ENCODE measurements at regions not wholly inside any gene's neighbourhood (a gene's known extent, or its start where the extent isn't known, plus 50 kb on each side); places are given as distances from the start of the nearest gene placed in this dataset.
"Not testable (repeated sequence)": the region's sequence is repeated elsewhere in the genome, so short reads cannot be mapped to it uniquely, and the experiment has no call there.

DNA sequence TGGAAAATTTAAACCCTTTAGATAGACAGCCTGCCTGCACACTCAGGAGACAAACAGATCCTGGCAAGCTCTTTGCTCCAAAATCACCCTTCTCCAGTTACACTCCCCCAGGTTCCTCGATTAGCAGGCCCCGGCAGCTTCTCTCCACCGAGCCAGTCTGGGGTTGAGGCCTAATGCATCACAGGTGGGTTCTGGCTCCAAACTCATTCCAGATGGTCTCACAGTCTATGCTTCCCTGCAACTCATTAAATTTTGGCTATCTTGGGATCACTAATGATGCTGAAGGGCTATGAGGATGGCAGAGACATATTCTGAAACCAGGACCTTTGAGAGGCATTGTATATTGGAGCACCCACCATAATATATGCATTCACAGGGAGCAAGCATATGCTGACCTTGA, 559.8 kb upstream of the USP24 start:
- no peak for DNase-seq (ENCODE audit: low spot score)

DNA sequence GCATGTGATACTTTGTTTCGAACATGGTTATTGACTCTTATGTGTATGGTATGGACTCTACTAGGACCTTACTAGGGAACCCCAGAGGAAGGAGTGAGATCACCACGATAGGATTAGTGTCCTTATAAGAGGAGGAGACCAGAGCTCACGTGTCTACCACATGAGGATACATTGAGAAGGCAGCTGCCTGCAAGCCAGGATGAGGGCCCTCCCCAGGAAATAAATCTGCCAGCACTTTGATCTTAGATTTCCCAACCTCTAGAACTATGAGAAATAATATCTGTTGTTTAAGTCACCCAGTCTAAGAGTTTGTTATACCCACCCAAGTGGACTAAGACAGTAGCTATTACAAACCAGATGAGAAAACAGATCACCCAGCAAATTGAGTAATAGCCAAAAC, 559.3 kb upstream of the USP24 start:
- no peak for DNase-seq (ENCODE audit: low spot score)

DNA sequence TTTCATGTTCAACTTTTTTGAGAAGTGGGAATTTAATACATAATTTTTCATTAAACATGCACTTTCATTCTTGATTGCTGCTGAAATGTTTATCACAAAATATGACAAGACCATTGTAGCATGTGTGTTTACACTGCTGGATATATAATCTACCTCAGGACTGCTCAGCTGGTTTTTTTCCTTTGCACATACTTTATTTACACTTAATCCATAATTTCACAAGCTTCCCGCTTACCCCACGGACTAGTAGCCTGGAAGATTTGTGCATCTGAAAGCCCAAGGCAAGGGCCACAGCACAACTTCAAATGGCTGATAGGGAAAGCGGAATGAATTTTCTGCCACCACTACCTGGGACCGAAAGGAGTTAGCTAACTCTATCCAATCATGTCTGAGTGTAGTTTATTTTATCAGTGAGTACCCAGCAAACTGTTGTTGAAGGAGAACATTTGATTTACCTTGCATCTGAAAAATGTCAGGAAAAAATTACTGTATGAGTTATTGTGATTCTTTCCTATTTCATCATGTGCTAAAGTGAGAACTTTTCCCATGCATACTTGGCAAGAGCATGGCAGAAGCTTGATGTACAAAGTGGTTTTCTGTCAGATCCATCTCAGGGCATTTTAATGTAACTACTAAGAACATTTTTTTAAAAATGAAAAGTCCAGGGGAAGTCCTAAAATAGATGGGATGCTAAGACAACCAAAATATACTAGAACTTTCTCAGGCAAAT, 558.2 kb upstream of the USP24 start:
- no peak for DNase-seq (ENCODE audit: low spot score)

DNA sequence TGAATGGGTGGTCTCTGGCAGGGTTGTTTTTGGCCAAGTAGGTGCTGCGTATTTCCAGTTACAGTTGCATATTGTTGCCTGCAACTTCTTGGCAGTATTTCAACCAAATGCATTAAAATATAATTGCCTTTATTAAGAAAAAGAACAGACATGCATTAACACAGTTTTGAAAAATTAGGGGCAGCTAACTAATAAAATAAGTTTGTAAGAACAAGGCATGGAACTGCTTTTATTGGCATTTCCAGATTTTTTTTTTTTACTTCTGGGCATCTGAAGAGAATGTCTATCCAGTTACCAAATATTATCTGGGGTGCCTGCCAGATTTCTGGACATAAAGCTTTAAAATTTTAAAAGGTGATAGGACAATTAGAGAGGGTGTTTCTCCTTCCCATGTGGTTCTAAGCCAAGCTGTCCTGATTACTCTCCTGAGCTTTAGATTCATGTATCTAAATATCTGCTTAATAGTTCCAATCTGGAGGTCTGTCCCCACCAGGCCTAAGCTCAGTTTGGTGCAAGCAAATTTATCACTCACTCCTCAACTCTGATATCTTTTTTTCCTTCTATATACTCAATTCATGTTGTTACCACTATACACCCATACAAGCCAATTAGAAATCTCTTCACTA, 553.3 kb upstream of the USP24 start:
- no peak for DNase-seq (ENCODE audit: low spot score)

DNA sequence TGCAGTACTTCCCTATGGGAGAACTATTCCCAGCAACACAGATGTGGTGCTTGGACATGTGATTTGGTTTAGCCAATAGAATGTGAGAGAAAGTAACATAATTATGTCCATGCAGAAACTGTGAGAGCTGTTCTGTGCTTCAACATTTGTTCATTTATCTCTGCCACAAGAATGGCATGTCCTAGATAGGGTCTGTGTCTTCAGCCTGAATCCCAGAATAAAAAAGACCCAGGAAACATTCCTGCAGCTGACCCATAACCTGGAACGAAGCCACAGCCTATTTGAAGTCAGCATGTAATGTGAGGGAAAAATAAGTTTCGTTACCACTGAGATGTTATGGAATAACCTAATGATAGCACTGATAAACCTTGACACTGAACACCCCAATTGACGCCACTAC, 552.0 kb upstream of the USP24 start:
- no peak for DNase-seq (ENCODE audit: low spot score)

DNA sequence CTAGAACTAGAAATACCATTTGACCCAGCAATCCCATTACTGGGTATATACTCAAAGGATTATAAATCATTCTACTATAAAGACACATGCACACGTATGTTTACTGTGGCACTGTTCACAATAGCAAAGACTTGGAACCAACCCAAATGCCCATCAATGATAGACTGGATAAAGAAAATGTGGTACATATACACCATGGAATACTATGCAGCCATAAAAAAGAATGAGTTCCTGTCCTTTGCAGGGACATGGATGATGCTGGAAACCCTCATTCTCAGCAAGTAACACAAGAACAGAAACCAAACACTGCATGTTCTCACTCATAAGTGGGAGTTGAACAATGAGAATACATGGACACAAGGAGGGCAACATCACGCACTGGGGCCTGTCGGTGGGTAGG, 550.3 kb upstream of the USP24 start:
- DNase-seq (ENCODE audit: low spot score), result not testable (repeated sequence)

DNA sequence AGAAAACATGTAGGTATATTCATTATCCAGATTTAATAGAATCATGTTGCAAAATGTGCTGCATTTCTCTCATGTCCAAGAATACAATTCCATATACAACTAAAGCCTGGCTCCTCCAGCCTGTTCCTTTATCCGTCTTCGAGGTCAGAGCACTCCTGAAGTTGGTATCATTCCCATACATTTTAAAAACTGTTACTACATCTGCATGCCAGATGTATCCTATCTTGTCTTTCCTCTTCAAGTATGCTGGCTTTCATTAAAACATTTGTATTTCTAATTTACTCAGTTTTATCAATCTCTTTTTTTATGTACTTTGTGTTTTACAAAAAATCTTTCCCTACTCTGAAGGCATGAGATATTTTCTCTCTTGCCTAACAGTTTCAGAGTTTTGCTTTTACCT, 536.6 kb upstream of the USP24 start:
- DNase-seq (ENCODE audit: low spot score), result no peak

DNA sequence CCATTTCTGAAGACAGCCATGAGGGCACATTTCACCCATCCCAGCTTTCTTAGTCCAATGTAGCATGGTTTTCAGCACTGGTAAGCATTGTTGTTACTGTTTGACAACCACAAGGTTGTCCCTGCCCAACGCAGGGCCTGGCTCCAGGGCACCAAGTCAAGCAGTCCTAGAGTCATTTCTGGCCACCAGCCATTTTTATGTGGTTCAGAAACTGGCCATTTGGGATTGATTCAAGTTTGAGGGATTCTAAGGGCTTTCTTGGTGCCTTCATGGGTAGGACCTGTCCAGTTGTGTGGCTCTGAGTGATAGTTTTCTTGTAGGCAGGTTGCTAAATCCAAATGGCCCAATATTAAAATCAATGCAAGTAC, 535.4 kb upstream of the USP24 start:
- DNase-seq (ENCODE audit: low spot score), result no peak

DNA sequence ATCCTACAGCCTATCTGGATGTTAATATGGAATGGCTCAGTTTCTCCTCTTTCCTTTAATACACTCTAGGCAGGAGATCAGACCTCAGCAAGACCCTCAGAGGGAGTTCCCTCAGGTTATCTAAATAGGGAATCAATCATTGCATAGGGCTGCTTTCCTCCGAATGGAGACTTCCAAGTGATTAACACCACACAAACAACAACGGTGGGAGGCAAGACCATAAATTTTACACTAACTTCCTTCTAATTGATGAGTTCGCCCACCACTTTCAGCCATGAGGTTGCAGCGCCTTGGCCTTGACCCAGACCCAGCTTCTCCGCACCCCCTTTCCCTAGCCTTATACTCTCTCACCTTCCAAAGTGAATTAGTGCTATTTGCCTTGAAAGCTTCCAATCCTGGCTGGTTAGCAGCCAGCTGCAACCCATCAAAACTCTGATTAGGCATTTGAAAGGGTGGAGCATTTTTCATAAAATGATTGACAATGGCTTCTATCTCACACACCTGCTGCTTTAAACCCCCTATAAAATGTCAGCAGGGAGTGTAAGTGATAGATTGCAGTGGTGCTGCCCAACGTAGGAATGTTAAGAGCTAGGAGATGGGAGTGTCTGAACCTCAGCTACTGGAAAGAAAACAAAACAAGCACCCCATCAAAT, 534.9 kb upstream of the USP24 start:
- no peak for DNase-seq (ENCODE audit: low spot score)

DNA sequence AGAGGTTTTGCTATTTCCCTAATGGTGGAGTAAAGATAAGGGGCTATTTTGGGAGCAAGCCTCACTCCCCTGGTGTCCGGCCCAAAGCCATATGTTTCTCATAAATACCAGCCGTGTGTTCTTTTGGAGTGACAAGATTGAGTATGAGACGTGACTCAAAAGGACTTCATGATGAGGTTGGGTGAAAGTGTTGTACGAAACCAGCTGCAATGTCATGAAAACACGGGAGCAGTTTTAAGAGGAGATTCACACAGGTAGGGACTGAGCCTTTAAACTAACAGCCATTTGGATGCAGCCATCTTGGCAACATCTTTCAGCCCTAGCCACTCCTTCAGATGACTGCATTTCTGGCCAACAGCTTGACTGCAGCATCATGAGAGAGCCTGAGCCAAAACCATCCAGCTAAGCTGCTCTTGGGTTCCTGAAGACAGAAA, 532.3 kb upstream of the USP24 start:
- no peak for DNase-seq (ENCODE audit: low spot score)

DNA sequence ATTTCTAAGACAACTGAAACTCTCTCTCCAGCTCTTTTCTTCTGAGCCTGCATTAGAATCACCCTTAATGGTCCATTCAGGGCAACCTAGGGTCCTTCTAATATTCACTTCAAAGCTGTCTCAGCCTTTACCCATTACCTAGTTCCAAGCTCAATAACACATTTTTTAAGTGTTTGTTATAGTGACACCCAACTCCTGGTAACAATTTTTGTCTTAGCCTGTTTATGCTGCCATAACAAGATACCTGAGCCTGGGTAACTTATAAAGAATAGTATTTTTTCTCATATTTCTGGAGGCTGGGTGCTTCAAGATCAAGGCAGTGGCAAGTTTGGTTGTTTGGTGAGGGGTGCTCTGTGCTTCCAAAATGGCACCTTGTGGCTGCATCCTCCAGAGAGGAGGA, 531.5 kb upstream of the USP24 start:
- no peak for DNase-seq (ENCODE audit: low spot score)

DNA sequence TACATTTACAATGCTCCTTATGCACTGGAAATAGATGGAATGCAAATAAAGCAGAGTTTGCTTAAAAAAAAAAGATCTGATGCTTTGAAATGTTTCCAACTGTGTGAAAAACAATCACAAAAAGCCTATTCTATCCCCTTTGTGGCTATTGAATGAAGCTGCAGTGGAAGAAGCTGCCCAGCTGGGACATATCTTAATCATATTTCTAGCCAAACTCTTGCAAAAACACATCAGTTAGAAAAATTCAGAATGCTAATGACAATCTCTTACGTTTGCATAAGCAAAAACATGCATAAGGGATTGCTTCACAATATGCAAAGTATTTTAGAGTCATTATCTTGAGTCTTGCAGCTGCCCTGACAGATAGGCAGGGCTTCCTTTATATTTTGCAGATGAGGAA, 526.4 kb upstream of the USP24 start:
- no peak for DNase-seq (ENCODE audit: low spot score)

DNA sequence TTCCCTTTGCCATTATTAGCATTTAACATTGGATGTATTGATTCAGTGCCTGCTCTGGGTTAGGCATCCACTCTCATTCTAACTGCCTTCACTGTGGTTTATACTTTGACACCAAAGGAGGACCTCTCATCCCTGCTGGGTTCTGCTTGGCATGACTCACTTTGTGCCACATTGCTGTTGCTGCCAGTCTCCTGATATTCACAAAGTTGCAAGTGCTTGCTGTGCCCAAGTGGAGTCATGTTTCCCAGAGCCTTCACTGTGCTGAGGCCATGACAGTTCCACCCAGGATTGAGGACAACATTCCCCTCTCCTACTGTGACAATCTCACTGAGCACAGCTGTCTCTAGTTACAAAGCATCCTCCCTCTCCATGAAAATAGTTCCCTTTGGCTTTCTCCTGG, 519.9 kb upstream of the USP24 start:
- DNase-seq (ENCODE audit: low spot score), result no peak

DNA sequence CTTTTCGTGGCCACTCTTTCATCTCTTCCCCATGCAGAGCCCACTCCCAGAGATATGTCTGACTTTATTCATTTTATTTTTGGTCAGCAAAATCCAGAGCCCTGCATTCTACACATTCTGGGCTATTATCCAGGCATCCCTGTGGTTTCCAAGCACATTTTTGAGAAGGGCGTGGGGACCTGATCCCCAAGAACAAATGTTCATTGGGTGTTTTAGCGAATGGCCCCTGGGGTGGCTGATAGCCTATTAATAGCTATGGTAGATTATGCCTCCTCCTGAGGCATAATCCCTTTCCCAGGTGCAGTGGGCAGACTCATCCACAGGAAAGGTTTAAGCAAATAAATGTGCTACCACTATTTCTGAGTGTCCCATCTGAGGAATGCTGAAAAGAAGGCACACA, 511.8 kb upstream of the USP24 start:
- DNase-seq (ENCODE audit: low spot score), result no peak

DNA sequence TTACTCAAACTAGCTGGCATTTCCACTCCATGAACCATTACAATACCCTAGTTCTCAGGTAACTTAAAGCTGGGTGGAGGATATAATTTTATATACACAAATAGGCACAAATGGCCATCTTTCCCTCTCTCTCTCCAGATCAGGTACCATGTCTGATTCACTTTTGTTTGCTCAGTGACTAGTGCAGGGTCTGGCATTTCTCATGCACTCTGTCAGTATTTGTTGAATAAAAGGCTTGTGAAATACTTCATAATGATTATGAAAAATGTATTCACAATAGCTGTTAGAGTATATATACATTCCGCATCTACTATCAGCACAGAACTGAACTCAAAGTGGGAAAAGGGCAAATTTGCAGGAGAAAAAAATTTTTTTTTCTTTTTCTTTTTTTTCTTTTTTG, 510.2 kb upstream of the USP24 start:
- DNase-seq (ENCODE audit: low spot score), result no peak

DNA sequence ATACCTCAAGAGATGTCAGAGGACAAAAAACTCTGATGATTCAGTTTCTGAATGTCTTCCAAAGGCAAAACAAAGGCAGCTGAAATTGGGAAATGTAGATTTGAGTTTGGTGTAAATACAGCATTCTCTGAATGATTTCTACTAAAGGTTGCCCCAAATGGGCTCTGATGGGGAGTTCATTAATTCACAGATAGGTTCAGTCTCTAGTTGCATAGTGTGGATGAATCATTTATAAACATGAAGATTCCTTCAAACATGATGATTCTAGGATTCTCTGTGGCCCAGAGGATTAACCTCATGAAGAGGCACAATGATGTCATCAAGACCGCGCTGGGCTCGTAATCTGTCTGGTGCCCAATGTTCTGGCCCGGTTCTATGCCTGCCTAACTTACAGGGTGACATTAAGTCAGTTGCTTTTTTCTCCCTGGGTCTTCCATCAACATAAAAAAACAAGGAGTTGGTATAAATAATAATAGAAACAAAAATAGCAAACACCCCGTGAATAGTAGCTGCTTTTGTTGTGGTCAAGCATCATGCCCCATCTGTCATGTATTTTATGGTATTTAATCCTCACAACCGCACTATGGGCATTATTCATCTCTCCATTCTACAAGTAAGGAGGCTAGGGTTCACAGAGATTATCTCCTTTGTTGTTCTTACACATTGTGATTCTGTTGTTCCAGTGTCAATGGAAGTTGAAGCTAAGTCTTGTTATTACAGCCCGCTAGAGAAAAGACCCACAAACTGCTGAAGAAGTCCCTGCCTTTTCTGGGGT, 509.6 kb upstream of the USP24 start:
- DNase-seq (ENCODE audit: low spot score), result no peak

DNA sequence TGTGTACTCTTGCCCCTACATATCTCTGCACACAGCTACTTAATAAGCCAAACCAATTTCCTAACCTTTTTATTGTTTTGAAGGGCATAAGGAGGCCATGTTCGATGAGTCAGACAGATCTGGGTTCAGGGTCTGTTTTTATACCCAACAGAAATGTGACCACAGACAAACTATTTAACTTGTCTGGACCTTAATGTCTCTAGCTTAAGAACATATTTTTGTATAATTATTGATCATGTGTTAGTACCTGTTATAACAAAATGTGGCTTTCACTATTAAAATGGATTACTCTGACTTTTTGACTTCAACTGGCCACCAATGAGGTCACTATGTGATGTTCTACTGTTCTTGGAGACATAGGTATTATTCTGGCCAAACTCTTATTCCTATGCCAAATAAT, 507.8 kb upstream of the USP24 start:
- no peak for DNase-seq (ENCODE audit: low spot score)

DNA sequence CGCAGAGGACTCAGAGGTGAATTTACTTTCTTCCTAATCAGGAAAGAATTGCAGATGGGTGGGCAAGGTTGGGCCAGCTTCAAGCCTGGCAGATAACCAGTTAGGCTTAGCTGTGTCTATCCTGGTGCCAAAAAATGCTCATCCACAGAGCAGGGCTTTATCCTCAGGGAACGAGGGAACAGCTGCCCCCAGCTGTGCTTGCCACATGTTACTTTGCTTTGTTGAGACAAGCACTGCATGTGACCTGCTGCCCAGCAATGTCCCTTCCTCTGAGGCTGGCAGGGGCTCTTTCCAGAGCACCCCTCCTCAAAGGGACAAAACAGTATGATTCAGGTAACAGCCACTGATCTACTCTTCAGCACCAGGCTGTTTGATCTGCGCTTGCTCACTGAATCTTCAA, 505.1 kb upstream of the USP24 start:
- no peak for DNase-seq (ENCODE audit: low spot score)

DNA sequence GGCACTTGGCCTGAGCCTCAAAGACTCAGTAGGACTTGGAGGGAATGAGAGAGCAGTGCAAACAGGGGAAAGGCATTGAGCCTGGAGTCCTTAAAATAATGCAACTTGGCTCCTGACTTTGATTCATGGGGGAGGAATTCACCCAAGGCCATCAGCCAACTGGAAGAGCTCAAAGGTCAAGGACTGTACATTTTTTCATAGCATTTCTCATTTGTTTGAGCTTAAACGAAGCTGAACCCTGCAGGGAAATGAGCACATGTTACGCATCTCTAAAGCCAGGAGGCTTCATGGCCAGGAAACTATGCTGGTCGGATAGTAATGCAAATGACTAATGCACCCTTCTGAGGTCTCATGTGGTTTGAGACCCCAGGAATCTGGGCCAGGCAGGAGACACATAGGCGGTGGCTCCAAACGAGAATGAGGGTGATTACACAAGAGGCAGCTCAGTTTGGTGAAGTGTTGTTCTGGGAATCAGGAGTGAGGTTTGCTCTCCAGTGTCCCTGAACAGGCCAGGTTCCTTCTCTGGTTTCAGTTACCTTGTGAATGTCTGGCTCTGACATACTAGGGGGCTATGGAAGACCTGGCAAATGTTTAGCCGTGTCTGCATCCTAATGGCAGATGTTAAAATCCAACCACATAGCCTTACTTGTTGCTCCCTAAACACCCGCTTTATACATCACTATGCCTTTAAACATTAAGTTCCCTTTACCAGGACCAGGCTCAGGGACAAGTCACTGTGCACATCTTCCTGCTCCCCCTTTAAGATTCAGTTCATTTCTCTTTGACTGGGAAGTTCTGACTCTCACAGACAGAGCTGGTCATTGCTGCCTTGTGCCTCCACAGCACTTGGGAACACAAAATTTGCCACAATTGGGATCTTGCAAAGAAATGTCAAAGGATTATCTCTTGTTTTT, 503.9 kb upstream of the USP24 start:
- no peak for DNase-seq (ENCODE audit: low spot score)

DNA sequence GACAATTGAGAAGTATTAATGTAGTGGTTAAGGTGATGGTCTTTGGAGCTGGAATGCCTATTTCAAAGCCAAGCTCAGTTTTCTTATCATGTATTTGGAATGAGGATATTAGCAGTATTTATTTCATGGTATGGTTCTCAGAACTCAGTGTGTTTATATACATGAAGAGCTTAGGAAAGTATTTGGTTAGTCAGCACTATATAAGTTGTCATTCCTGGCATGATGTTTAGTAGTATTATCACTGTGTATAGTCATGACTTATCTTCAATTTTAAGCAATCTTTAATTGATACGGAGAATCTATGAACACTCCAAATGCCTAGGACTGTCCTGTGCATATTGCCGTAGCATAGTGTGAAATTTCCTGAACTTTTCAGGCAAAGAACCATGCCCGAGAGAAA, 501.9 kb upstream of the USP24 start:
- no peak for DNase-seq (ENCODE audit: low spot score)

DNA sequence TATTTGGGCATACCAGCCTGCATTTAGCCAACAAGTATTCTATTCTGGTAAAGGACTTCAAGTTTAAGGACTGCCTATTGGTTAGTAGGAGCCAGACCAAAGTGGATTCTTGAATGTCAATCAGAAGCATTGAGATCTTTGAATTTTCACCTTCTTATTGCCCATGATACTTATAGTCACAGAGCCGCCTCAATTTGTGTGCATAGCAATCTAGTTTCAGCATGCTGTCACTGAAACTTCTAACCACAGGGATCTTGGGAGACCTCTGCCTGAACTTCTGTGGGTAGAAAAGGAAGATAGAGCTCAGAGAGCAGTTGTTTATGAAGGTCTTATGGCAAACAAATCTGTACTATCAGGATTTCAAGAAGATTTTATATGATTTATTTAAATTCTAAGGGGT, 501.4 kb upstream of the USP24 start:
- DNase-seq (ENCODE audit: low spot score), result no peak

DNA sequence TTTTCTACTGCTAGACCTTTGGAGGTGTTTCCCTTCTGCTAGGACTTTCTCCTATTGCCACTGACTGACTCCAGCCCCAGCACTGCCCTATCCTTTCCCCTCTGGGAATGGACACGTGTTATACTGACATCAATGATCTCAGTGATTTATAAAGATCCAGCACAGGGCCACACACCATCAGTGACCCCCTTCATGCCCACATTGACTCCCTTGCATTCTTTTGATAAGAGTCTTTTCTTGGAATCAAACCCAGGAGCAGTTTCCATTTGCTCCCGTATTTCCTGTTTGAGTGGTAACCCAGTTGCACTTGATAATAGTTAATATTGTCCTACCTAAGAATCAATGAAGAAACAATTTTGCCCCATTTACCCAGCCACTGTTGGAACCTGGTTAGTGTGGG, 501.0 kb upstream of the USP24 start:
- no peak for DNase-seq (ENCODE audit: low spot score)

Data from activated CD4-positive, alpha-beta T cell treated with anti-CD3 and anti-CD28 coated beads, Interleukin-2, Interleukin-4, amounts not matched to agents 100 ng/mL and 50 ng/mL, durations not matched to agents 16 hours and 8 hours (primary cell).